NCI-H1417 treated with DMSO at 0.1 percent for 48 hours (cell line): ENCODE measurements at regions not wholly inside any gene's neighbourhood (a gene's known extent, or its start where the extent isn't known, plus 50 kb on each side); places are given as distances from the start of the nearest gene placed in this dataset.
"Not testable (repeated sequence)": the region's sequence is repeated elsewhere in the genome, so short reads cannot be mapped to it uniquely, and the experiment has no call there.

Experiments
- DNase-seq: peaks from one replicate; lab custom pipeline; 2025; lab: John Stamatoyannopoulos, UW

- not testable (repeated sequence) for DNase-seq
Observed at GRCh38 chr1:146282807-146283526, 54.1 kb upstream of the NOTCH2NLA start.

DNA sequence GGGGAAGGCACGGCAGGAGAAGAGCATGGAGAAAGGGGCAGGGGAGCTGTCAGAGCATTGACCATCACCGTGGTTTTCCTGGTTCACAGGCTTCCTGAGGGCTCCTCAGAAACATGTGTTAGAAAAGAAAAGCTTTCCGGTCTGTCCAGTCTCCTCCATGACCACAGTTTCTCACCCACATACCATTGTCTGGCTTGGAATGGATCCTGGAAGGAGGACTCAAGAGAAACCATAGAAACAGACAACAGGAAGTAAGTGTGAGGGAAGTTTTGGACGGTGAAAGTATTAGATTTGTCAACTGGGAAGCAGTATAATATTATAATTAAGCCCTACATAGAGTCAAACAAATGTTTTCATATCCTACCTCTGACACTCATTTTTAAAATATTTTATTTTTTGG is 52.7 kb upstream of the NOTCH2NLA start:
- DNase-seq, result not testable (repeated sequence)

GRCh38 chr1:146278758-146279157 is 49.9 kb upstream of the NOTCH2NLA start:
- not testable (repeated sequence) for DNase-seq
